Neural crest cell (in vitro differentiated cells): ENCODE measurements at regions not wholly inside any gene's neighbourhood (a gene's known extent, or its start where the extent isn't known, plus 50 kb on each side); places are given as distances from the start of the nearest gene placed in this dataset.

Source experiments
- DNase-seq: peaks from one replicate; pipeline ENCODE4 v3.0.0; 2021; ENCODE audit warnings: low read depth, mixed read lengths, low spot score
- H3K27ac Mint-ChIP-seq: one replicate; pipeline ENCODE4 v1.8.0; 2021; ENCODE audit warnings: mild to moderate bottlenecking, mixed read lengths; ENCODE audit not compliant: unreplicated experiment
- H3K27me3 Mint-ChIP-seq: 2 replicates; pipeline ENCODE4 v1.8.0; 2021; ENCODE audit warnings: low read depth, mild to moderate bottlenecking, mixed read lengths
- H3K36me3 Mint-ChIP-seq: 2 replicates; pipeline ENCODE4 v1.8.0; 2021; ENCODE audit warnings: low read depth, mild to moderate bottlenecking, mixed read lengths
- H3K4me1 Mint-ChIP-seq: 2 replicates; pipeline ENCODE4 v1.8.0; 2021; ENCODE audit warnings: mixed read lengths
- H3K4me3 Mint-ChIP-seq: one replicate; pipeline ENCODE4 v1.8.0; 2021; ENCODE audit warnings: mild to moderate bottlenecking, mixed read lengths
- H3K9me3 Mint-ChIP-seq: 2 replicates; pipeline ENCODE4 v1.8.0; 2021; ENCODE audit warnings: mixed read lengths
- CTCF ChIP-seq: fragments of 200-600 bp; sonication (generic); conservative IDR thresholded peaks from 2 replicates; pipeline ENCODE4 v1.5.0; 2021; ENCODE audit warnings: antibody characterized with exemption, mild to moderate bottlenecking

GRCh38 chr6:90953405-90954161, 366.7 kb upstream of the MAP3K7 start:
- no peaks in the 10 kb centered on the region for H3K4me1 Mint-ChIP-seq
- H3K9me3 Mint-ChIP-seq = peaks cover 5% of the 10 kb centered on the region
- no peak overlapping the region for H3K4me3 Mint-ChIP-seq
- no peaks in the 10 kb centered on the region for H3K27me3 Mint-ChIP-seq
- TF ChIP-seq CTCF = no peak
- H3K36me3 Mint-ChIP-seq = no peaks in the 10 kb centered on the region
- DNase-seq = no peak
- no peak overlapping the region for H3K27ac Mint-ChIP-seq

DNA sequence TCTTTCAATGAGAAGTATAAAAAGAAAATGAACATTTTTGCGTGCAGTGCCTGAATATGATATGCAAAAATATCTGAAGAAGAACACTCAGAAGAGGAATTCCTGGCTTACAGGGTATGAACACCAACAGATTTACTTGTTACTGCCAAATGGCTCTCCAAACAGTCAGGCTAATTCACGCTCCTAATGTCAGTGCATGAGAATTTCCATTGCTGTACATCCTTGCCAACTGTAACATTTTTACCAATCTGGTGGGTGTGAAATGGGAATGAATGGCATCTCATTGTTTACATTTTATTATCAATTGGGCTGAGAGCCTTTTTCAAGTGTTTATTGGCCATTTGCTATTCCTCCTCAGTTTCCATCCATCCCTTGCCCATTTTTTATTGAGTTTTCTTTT, 365.3 kb upstream of the MAP3K7 start:
- H3K27ac Mint-ChIP-seq = no peak overlapping the region
- no peaks in the 10 kb centered on the region for H3K36me3 Mint-ChIP-seq
- no peak for TF ChIP-seq CTCF
- no peaks in the 10 kb centered on the region for H3K27me3 Mint-ChIP-seq
- DNase-seq = no peak
- H3K4me3 Mint-ChIP-seq = no peak overlapping the region
- H3K4me1 Mint-ChIP-seq = no peaks in the 10 kb centered on the region
- peaks cover 5% of the 10 kb centered on the region for H3K9me3 Mint-ChIP-seq

GRCh38 chr6:90948540-90948939, 361.7 kb upstream of the MAP3K7 start:
- Mint-ChIP-seq H3K27ac (no peak overlapping the region), H3K9me3 (no peaks in the 10 kb centered on the region), H3K36me3 (no peaks in the 10 kb centered on the region), H3K27me3 (no peaks in the 10 kb centered on the region), H3K4me1 (peaks cover 1% of the 10 kb centered on the region), H3K4me3 (no peak overlapping the region)
- TF ChIP-seq CTCF = no peak
- no peak for DNase-seq

DNA sequence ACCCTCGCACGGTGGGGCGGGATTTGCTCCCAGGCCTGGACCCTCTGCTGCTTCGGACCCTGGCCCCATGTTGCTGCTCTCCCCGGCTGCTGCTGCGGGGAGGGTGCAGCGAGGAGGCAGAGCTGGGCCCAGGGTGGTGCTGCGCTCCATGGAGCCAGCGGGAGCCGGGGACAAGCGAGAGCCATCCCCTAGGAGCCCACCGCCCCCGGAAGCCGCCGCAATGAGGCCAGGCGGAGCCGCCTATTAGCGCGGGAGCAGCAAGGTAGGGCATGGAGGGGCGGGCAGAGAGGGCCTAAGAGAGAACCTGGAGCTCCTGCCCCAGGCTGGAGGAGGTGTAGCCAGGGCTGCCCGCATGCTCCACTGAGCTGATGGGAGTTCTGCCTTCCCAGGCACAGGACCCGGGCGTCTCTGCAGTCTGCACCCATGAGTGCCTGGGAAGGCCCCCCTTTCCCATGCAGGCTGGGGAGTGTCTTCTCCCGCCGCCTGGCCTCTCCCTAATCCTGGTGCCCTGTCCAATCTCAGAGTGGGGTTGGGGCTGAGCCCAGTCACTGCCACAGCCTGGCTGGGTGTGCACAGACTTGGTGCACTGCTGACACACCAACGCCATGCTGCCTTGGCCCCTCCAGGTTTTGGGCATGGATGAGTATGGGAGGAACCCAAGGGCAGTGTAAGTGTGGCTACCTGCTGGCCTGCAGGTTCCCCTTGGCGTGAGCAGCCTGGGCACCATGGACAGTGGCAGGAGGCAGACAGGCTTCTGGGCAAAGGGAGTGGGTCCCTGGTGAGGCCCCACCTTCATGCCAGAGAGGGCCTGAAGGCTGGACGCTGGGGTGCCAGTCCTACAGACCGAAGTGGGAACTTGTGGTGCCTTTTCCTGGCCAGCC, 360.6 kb upstream of the MAP3K7 start:
- DNase-seq = no peak
- H3K27me3 Mint-ChIP-seq = no peaks in the 10 kb centered on the region

DNA sequence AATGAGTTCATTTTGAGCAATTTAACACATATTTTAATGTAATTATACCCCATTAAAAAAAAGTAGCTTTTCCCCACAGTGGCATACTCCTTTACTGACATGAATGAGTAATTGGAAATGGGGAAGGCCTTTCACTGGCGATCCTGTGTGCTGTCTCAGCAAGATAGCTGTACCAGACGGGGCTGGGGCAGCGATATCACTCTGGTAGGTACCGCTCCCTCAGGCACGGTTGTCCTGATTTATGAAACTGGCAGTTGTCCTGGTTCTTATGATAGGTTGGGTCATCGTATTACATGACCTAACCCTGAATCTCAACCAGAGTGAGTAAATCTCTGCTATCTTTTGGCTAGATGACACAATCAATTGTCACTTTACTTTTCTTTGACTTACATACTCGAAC, 355.0 kb upstream of the MAP3K7 start:
- Mint-ChIP-seq H3K4me3 (no peak overlapping the region), H3K27ac (no peak overlapping the region), H3K36me3 (no peaks in the 10 kb centered on the region), H3K27me3 (no peaks in the 10 kb centered on the region), H3K9me3 (no peaks in the 10 kb centered on the region), H3K4me1 (peaks cover 16% of the 10 kb centered on the region)
- no peak for DNase-seq
- TF ChIP-seq CTCF = no peak

More for the DNA sequence above, 360.6 kb upstream of the MAP3K7 start:
- Mint-ChIP-seq H3K4me1 (peaks cover 12% of the 10 kb centered on the region), H3K9me3 (no peaks in the 10 kb centered on the region), H3K36me3 (no peaks in the 10 kb centered on the region), H3K4me3 (no peak overlapping the region), H3K27ac (no peak overlapping the region)
- TF ChIP-seq CTCF = no peak
